ENCODE measurements at regions not wholly inside any gene's neighbourhood (a gene's known extent, or its start where the extent isn't known, plus 50 kb on each side); places are given as distances from the start of the nearest gene placed in this dataset.
"Not testable (repeated sequence)": the region's sequence is repeated elsewhere in the genome, so short reads cannot be mapped to it uniquely, and the experiment has no call there.

GRCh38 chr5:163789870-163790269 is 284.5 kb downstream of the MAT2B start:
- DNase-seq (no peak), ATAC-seq (no peak)

GRCh38 chr5:163790497-163790896 is 285.1 kb downstream of the MAT2B start:
- DNase-seq (no peak), ATAC-seq (no peak)

GRCh38 chr5:163794993-163795392 is 289.6 kb downstream of the MAT2B start:
- DNase-seq (no peak), ATAC-seq (no peak)

GRCh38 chr5:163807781-163808180 is 302.4 kb downstream of the MAT2B start:
- DNase-seq (no peak), ATAC-seq (no peak)

- no peak for DNase-seq
- ATAC-seq, result no peak
These were observed 304.1 kb downstream of the MAT2B start for GRCh38 chr5:163809473-163809872.

- DNase-seq (no peak), ATAC-seq (no peak)
These were observed 308.5 kb downstream of the MAT2B start for GRCh38 chr5:163813900-163814299.

- ATAC-seq, result no peak
- no peak for DNase-seq
These were observed 309.9 kb downstream of the MAT2B start for GRCh38 chr5:163815240-163815791.

- DNase-seq (no peak), ATAC-seq (no peak)
These were observed 315.7 kb downstream of the MAT2B start for GRCh38 chr5:163821142-163821541.

- DNase-seq, result no peak
- no peak for ATAC-seq
These were observed 317.1 kb downstream of the MAT2B start for GRCh38 chr5:163822548-163822947.

GRCh38 chr5:163825661-163826060 is 320.2 kb downstream of the MAT2B start:
- no peak for ATAC-seq
- DNase-seq, result no peak

GRCh38 chr5:163826201-163826600 is 320.8 kb downstream of the MAT2B start:
- ATAC-seq (no peak), DNase-seq (no peak)

GRCh38 chr5:163832155-163832554 is 326.7 kb downstream of the MAT2B start:
- no peak for ATAC-seq

GRCh38 chr5:163838738-163839137 is 333.3 kb downstream of the MAT2B start:
- DNase-seq (no peak), ATAC-seq (no peak)

More at GRCh38 chr5:163832155-163832554, 326.7 kb downstream of the MAT2B start:
- no peak for DNase-seq

GRCh38 chr5:163846512-163846911 is 341.1 kb downstream of the MAT2B start:
- no peak for ATAC-seq
- no peak for DNase-seq

- DNase-seq, result no peak
- ATAC-seq, result no peak
These were observed 350.3 kb downstream of the MAT2B start for GRCh38 chr5:163855754-163856153.

- DNase-seq (no peak), ATAC-seq (no peak)
These were observed 356.3 kb downstream of the MAT2B start for GRCh38 chr5:163861670-163862069.

- no peak for DNase-seq
These were observed 361.9 kb downstream of the MAT2B start for GRCh38 chr5:163867324-163867723.

GRCh38 chr5:163867738-163868137 is 362.3 kb downstream of the MAT2B start:
- DNase-seq (no peak), ATAC-seq (no peak)

More at GRCh38 chr5:163867324-163867723, 361.9 kb downstream of the MAT2B start:
- no peak for ATAC-seq

- DNase-seq (no peak), ATAC-seq (no peak)
These were observed 364.2 kb downstream of the MAT2B start for GRCh38 chr5:163869581-163869980.

- DNase-seq (no peak), ATAC-seq (no peak)
These were observed 365.0 kb downstream of the MAT2B start for GRCh38 chr5:163870441-163870840.

- ATAC-seq (no peak), DNase-seq (no peak)
These were observed 369.0 kb downstream of the MAT2B start for GRCh38 chr5:163874431-163874830.

GRCh38 chr5:163874912-163875311 is 369.5 kb downstream of the MAT2B start:
- DNase-seq, ATAC-seq: not testable (repeated sequence)

- no peak for ATAC-seq
- DNase-seq, result no peak
These were observed 372.4 kb downstream of the MAT2B start for GRCh38 chr5:163877865-163878264.

- ATAC-seq (no peak), DNase-seq (no peak)
These were observed 373.1 kb downstream of the MAT2B start for GRCh38 chr5:163878490-163878889.

- ATAC-seq (no peak), DNase-seq (no peak)
These were observed 374.9 kb downstream of the MAT2B start for GRCh38 chr5:163880302-163880701.
